ENCODE measurements at regions not wholly inside any gene's neighbourhood (a gene's known extent, or its start where the extent isn't known, plus 50 kb on each side); places are given as distances from the start of the nearest gene placed in this dataset.

- H3K36me3 ChIP-seq = no peaks in the 10 kb centered on the region
- no peak overlapping the region for H3K27ac ChIP-seq
- intact Hi-C loops (cut with DNase I) = no loop called here
- TF ChIP-seq POLR2A (IDR thresholded peaks at IDR 0.05) (no peak), CTCF (IDR thresholded peaks at IDR 0.05) (no peak), POLR2AphosphoS5 (IDR thresholded peaks at IDR 0.05) (no peak)
- H3K4me3 ChIP-seq = no peak overlapping the region
- WGBS = 59% methylated on average over 4 of the region's 4 CpGs
- H3K4me1 ChIP-seq (replicated peaks) = no peaks in the 10 kb centered on the region
- H3K9me3 ChIP-seq = no peaks in the 10 kb centered on the region
- H3K27me3 ChIP-seq (replicated peaks; ENCODE audit: insufficient read depth) = no peaks in the 10 kb centered on the region
- no peak for DNase-seq (ENCODE audit: low spot score)
These were observed 330.0 kb upstream of the SOX9 start for GRCh38 chr17:71790791-71791190.

DNA sequence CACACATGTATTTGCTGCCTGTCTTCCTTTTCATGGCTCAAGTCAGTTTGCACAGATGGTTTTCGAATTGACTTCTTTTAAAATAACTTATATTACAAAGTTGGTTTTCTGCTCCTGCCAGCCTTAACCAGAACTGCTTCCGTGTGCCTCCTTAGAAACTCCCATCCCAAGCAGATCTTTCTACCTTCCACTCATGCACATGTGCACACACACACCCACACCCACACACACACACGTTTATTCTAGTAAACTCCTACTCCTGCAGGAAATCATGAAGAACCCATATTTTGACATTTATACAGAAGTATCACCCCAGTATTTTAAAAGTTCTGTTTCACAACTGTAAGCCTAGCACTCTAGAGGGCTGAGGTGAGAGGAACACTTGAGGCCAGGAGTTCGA, 329.5 kb upstream of the SOX9 start:
- H3K4me3 ChIP-seq = no peak overlapping the region
- H3K27me3 ChIP-seq (replicated peaks; ENCODE audit: insufficient read depth) = no peaks in the 10 kb centered on the region
- no peak for TF ChIP-seq POLR2AphosphoS5 (IDR thresholded peaks at IDR 0.05)
- no peak for TF ChIP-seq CTCF (IDR thresholded peaks at IDR 0.05)
- TF ChIP-seq POLR2A (IDR thresholded peaks at IDR 0.05) = no peak
- no peaks in the 10 kb centered on the region for H3K9me3 ChIP-seq
- no peaks in the 10 kb centered on the region for H3K36me3 ChIP-seq
- no peaks in the 10 kb centered on the region for H3K4me1 ChIP-seq (replicated peaks)
- intact Hi-C loops (cut with DNase I) = no loop called here
- no peak overlapping the region for H3K27ac ChIP-seq
- no peak for DNase-seq (ENCODE audit: low spot score)
- WGBS = 69% methylated on average over 4 of the region's 4 CpGs

DNA sequence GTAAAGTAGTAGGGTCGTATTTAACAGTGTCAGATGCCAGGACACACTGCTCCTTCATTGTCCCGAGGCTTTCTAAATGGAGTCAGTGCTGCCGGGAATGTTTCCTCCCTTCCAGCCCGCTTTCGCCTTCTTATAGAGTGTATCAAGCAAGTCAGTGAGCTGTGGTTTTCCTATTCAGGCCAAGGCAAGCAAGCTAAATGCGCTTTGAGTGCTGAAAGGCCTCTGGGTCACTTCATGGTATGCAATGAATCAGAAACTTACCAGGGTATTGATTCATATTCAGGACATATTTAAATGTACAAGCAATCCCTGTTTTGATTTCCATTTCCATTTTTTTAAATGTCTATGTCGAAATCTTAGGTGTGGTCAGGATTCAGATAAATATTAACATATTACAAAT, 327.9 kb upstream of the SOX9 start:
- WGBS = 74% methylated on average over 7 of the region's 7 CpGs
- intact Hi-C loops (cut with DNase I) = no loop called here
- H3K4me3 ChIP-seq = no peak overlapping the region
- no peak overlapping the region for H3K27ac ChIP-seq
- H3K27me3 ChIP-seq (replicated peaks; ENCODE audit: insufficient read depth) = no peaks in the 10 kb centered on the region
- H3K9me3 ChIP-seq = no peaks in the 10 kb centered on the region
- no peaks in the 10 kb centered on the region for H3K4me1 ChIP-seq (replicated peaks)
- DNase-seq (ENCODE audit: low spot score) = no peak
- no peaks in the 10 kb centered on the region for H3K36me3 ChIP-seq
- no peak for TF ChIP-seq POLR2A (IDR thresholded peaks at IDR 0.05)
- TF ChIP-seq POLR2AphosphoS5 (IDR thresholded peaks at IDR 0.05) = no peak
- TF ChIP-seq CTCF (IDR thresholded peaks at IDR 0.05) = no peak

- no peak for DNase-seq (ENCODE audit: low spot score)
- no peaks in the 10 kb centered on the region for H3K4me1 ChIP-seq (replicated peaks)
- TF ChIP-seq CTCF (IDR thresholded peaks at IDR 0.05) (no peak), POLR2AphosphoS5 (IDR thresholded peaks at IDR 0.05) (no peak), POLR2A (IDR thresholded peaks at IDR 0.05) (no peak)
- no peak overlapping the region for H3K27ac ChIP-seq
- H3K27me3 ChIP-seq (replicated peaks; ENCODE audit: insufficient read depth) = no peaks in the 10 kb centered on the region
- 85% methylated on average over 2 of the region's 2 CpGs for WGBS
- no peaks in the 10 kb centered on the region for H3K9me3 ChIP-seq
- intact Hi-C loops (cut with DNase I) = no loop called here
- H3K36me3 ChIP-seq = no peaks in the 10 kb centered on the region
- no peak overlapping the region for H3K4me3 ChIP-seq
These were observed 327.3 kb upstream of the SOX9 start for GRCh38 chr17:71793518-71793917.

GRCh38 chr17:71798701-71799100, 322.1 kb upstream of the SOX9 start:
- H3K27ac ChIP-seq = no peak overlapping the region
- H3K4me3 ChIP-seq = no peak overlapping the region
- no peaks in the 10 kb centered on the region for H3K36me3 ChIP-seq
- no peaks in the 10 kb centered on the region for H3K27me3 ChIP-seq (replicated peaks; ENCODE audit: insufficient read depth)
- intact Hi-C loops (cut with DNase I) = no loop called here
- H3K4me1 ChIP-seq (replicated peaks) = no peaks in the 10 kb centered on the region
- TF ChIP-seq POLR2AphosphoS5 (IDR thresholded peaks at IDR 0.05) (no peak), CTCF (IDR thresholded peaks at IDR 0.05) (no peak), POLR2A (IDR thresholded peaks at IDR 0.05) (no peak)
- 76% methylated on average over 2 of the region's 2 CpGs for WGBS
- no peak for DNase-seq (ENCODE audit: low spot score)
- no peaks in the 10 kb centered on the region for H3K9me3 ChIP-seq
